SK-N-SH (cell line): ENCODE measurements at regions not wholly inside any gene's neighbourhood (a gene's known extent, or its start where the extent isn't known, plus 50 kb on each side); places are given as distances from the start of the nearest gene placed in this dataset.
"Not testable (repeated sequence)": the region's sequence is repeated elsewhere in the genome, so short reads cannot be mapped to it uniquely, and the experiment has no call there.

Experiments
- POLR2AphosphoS5 ChIP-seq: IDR thresholded peaks from 2 replicates; pipeline ENCODE4 v1.6.1; 2012; ENCODE audit warnings: low read depth, low read length
- TF ChIP-seq, protein P1 (sequence below): fragments of 150-350 bp; IDR thresholded peaks from 2 replicates; pipeline ENCODE4 v1.6.1; 2017; ENCODE audit warnings: antibody characterized with exemption, low read length, low read depth, borderline replicate concordance
- TF ChIP-seq, protein P2 (sequence below): fragments of 200-600 bp; sonication (generic); IDR thresholded peaks from 2 replicates; pipeline ENCODE4 v1.6.1; 2017; ENCODE audit warnings: antibody characterized with exemption, mild to moderate bottlenecking, moderate library complexity

DNA sequence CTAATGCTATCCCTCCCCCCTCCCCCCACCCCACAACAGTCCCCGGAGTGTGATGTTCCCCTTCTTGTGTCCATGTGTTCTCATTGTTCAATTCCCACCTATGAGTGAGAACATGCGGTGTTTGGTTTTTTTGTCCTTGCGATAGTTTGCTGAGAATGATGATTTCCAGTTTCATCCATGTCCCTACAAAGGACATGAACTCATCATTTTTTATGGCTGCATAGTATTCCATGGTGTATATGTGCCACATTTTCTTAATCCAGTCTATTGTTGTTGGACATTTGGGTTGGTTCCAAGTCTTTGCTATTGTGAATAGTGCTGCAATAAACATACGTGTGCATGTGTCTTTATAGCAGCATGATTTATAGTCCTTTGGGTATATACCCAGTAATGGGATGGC, 133.7 kb upstream of the ANK3 start:
- TF ChIP-seq, protein P1, sequence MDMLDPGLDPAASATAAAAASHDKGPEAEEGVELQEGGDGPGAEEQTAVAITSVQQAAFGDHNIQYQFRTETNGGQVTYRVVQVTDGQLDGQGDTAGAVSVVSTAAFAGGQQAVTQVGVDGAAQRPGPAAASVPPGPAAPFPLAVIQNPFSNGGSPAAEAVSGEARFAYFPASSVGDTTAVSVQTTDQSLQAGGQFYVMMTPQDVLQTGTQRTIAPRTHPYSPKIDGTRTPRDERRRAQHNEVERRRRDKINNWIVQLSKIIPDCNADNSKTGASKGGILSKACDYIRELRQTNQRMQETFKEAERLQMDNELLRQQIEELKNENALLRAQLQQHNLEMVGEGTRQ, result not testable (repeated sequence)
- TF ChIP-seq POLR2AphosphoS5, result not testable (repeated sequence)
- TF ChIP-seq, protein P2, sequence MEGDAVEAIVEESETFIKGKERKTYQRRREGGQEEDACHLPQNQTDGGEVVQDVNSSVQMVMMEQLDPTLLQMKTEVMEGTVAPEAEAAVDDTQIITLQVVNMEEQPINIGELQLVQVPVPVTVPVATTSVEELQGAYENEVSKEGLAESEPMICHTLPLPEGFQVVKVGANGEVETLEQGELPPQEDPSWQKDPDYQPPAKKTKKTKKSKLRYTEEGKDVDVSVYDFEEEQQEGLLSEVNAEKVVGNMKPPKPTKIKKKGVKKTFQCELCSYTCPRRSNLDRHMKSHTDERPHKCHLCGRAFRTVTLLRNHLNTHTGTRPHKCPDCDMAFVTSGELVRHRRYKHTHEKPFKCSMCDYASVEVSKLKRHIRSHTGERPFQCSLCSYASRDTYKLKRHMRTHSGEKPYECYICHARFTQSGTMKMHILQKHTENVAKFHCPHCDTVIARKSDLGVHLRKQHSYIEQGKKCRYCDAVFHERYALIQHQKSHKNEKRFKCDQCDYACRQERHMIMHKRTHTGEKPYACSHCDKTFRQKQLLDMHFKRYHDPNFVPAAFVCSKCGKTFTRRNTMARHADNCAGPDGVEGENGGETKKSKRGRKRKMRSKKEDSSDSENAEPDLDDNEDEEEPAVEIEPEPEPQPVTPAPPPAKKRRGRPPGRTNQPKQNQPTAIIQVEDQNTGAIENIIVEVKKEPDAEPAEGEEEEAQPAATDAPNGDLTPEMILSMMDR, result not testable (repeated sequence)
